Adrenal gland (tissue), 9 donors: ENCODE measurements at regions not wholly inside any gene's neighbourhood (a gene's known extent, or its start where the extent isn't known, plus 50 kb on each side); places are given as distances from the start of the nearest gene placed in this dataset.

Source experiments
- DNase-seq, 7 donors: peaks; one replicate each; pipeline ENCODE4 v3.0.0-alpha.2; 2019 to 2020
- H3K27ac ChIP-seq, 5 donors: fragments of 200-600 bp; sonication (generic) in 4 of 5; 1 replicate in 3 of 5; 2 replicates in 2 of 5; pipeline versions ENCODE4 v1.5.1 to v1.8.0; 2016 to 2020; ENCODE audit warnings: mild to moderate bottlenecking in 1 of 5
- H3K27me3 ChIP-seq: fragments of 200-600 bp; 2 replicates; pipeline ENCODE4 v1.8.0; 2021
- H3K36me3 ChIP-seq, 2 donors: fragments of 200-600 bp; replicated peaks in 1 of 2; 1 replicate in 1 of 2; 2 replicates in 1 of 2; pipeline versions ENCODE4 v1.5.1 to v1.8.0; 2018 to 2022
- H3K4me1 ChIP-seq, 2 donors: fragments of 200-600 bp; replicated peaks in 1 of 2; 1 replicate in 1 of 2; 2 replicates in 1 of 2; pipeline versions ENCODE4 v1.5.1 to v1.8.0; 2018 to 2021
- H3K4me3 ChIP-seq, 4 donors: fragments of 200-600 bp; sonication (generic) in 3 of 4; one replicate each; pipeline ENCODE4 v1.5.1; 2016 to 2018
- H3K9me3 ChIP-seq, 3 donors: fragments of 200-600 bp; sonication (generic) in 1 of 3; replicated peaks in 1 of 3; 1 replicate in 2 of 3; 2 replicates in 1 of 3; pipeline versions ENCODE4 v1.5.1 to v1.8.0; 2016 to 2021
- CTCF ChIP-seq, 6 experiments: fragments of 450-650 bp in 4 of 6; fragments of 200-600 bp in 2 of 6; sonication (generic) in 1 of 6; IDR thresholded peaks; 1 replicate in 5 of 6; 2 replicates in 1 of 6; pipeline versions ENCODE4 v1.5.1 to v1.8.0; 2016 to 2021; ENCODE audit warnings: antibody characterized with exemption in 6 of 6, mild to moderate bottlenecking in 2 of 6, moderate library complexity in 1 of 6
- POLR2A ChIP-seq, 2 donors: fragments of 450-650 bp; IDR thresholded peaks; one replicate each; pipeline ENCODE4 v1.6.1; 2017; ENCODE audit warnings: antibody characterized with exemption in 2 of 2, mild to moderate bottlenecking in 2 of 2, moderate library complexity in 1 of 2
- WGBS, 4 donors: extraction: QIAGEN DNeasy Blood & Tissue Kit in 2 of 4; methylation state at CpG; one replicate each; pipeline versions ENCODE4 v1.1.5 to v1.1.7; 2013 to 2017; 5-methylcytosine and 5-hydroxymethylcytosine counted together
- intact Hi-C, 2 donors: fragments of 100-400 bp; cut with DNase I; formaldehyde crosslinking; loops; one replicate each; pipeline versions ENCODE4 v1.14.1 to v1.15.0; 2022 to 2023
- donor health status: healthy with polysubstance abuse.
- donor health status: Bipolar disorder and iron deficiency.
- donor health status: DM: yes; HTN: yes; CAD: no.
- donor health status: DM: no; HTN: no; CAD: no.
- donor health status: DM: no; HTN: no; CAD: no.

- no peaks in the 10 kb centered on the region for H3K27me3 ChIP-seq
- no peaks in the 10 kb centered on the region for H3K4me1 ChIP-seq
- no peak overlapping the region for H3K4me3 ChIP-seq
- intact Hi-C loops = no loop called here
- no peaks in the 10 kb centered on the region for H3K9me3 ChIP-seq
- no peak overlapping the region for H3K27ac ChIP-seq
- DNase-seq = no peak
- WGBS, 4 donors = 8 to 51% (median 28%) methylated on average over 2 of the region's 2 CpGs
- no peaks in the 10 kb centered on the region for H3K36me3 ChIP-seq
- no peak for TF ChIP-seq CTCF (IDR thresholded peaks at IDR 0.05)
- TF ChIP-seq POLR2A (IDR thresholded peaks at IDR 0.05) = no peak
Measured at GRCh38 chr17:45680360-45680759, 103.8 kb upstream of the CRHR1 start.

- Histone ChIP-seq H3K4me1 (no peaks in the 10 kb centered on the region), H3K36me3 (no peaks in the 10 kb centered on the region), H3K27me3 (no peaks in the 10 kb centered on the region), H3K9me3 (no peaks in the 10 kb centered on the region), H3K27ac (no peak overlapping the region), H3K4me3 (no peak overlapping the region)
- TF ChIP-seq CTCF (IDR thresholded peaks at IDR 0.05) (no peak), POLR2A (IDR thresholded peaks at IDR 0.05) (no peak)
- no peak for DNase-seq
- intact Hi-C loops = no loop called here
- 68 to 76% (median 70%) methylated on average over 8 to 9 of the region's 9 CpGs for WGBS, 4 donors
Measured at GRCh38 chr17:45681706-45682105, 102.4 kb upstream of the CRHR1 start.

GRCh38 chr17:45686250-45686649 is 97.9 kb upstream of the CRHR1 start:
- TF ChIP-seq POLR2A (IDR thresholded peaks at IDR 0.05) = no peak
- no peak for TF ChIP-seq CTCF (IDR thresholded peaks at IDR 0.05)
- Histone ChIP-seq H3K9me3 (no peaks in the 10 kb centered on the region), H3K4me3 (no peak overlapping the region), H3K27ac (no peak overlapping the region), H3K4me1 (no peaks in the 10 kb centered on the region), H3K27me3 (no peaks in the 10 kb centered on the region), H3K36me3 (no peaks in the 10 kb centered on the region)
- WGBS, 4 donors = 65 to 83% (median 76%) methylated on average over 4 of the region's 4 CpGs
- intact Hi-C loops = no loop called here
- no peak for DNase-seq

- no peaks in the 10 kb centered on the region for H3K9me3 ChIP-seq
- no peaks in the 10 kb centered on the region for H3K36me3 ChIP-seq
- H3K4me3 ChIP-seq = no peak overlapping the region
- H3K27ac ChIP-seq = no peak overlapping the region
- TF ChIP-seq POLR2A (IDR thresholded peaks at IDR 0.05) (no peak), CTCF (IDR thresholded peaks at IDR 0.05) (no peak)
- H3K4me1 ChIP-seq = no peaks in the 10 kb centered on the region
- peaks cover 6% of the 10 kb centered on the region for H3K27me3 ChIP-seq
- WGBS, 4 donors = 79 to 94% (median 85%) methylated on average over 2 of the region's 2 CpGs
- intact Hi-C loops = no loop called here
- DNase-seq = no peak
Measured at GRCh38 chr17:45687594-45687993, 96.5 kb upstream of the CRHR1 start.
